GM23338 (cell line): ENCODE measurements at regions not wholly inside any gene's neighbourhood (a gene's known extent, or its start where the extent isn't known, plus 50 kb on each side); places are given as distances from the start of the nearest gene placed in this dataset.
"Not testable (repeated sequence)": the region's sequence is repeated elsewhere in the genome, so short reads cannot be mapped to it uniquely, and the experiment has no call there.

Experiments used
- CTCF ChIP-seq, 2 experiments: fragments of 200-600 bp in 1 of 2; sonication (generic) in 1 of 2; conservative IDR thresholded peaks; 2 replicates each; pipeline versions ENCODE4 v1.5.1 to v1.6.1; 2016 to 2017; ENCODE audit warnings: antibody characterized with exemption in 2 of 2, low read depth in 2 of 2, mild to moderate bottlenecking in 2 of 2, moderate library complexity in 1 of 2
- EZH2 ChIP-seq: fragments of 200-600 bp; sonication (generic); IDR thresholded peaks from one replicate; pipeline ENCODE4 v1.8.0; 2017; ENCODE audit warnings: antibody characterized with exemption, mild to moderate bottlenecking, low read depth; ENCODE audit not compliant: unreplicated experiment
- POLR2AphosphoS5 ChIP-seq: IDR thresholded peaks from 2 replicates; pipeline ENCODE4 v1.6.1; 2016; ENCODE audit warnings: antibody characterized with exemption, low read depth
- REST ChIP-seq: IDR thresholded peaks from one replicate; pipeline ENCODE4 v1.6.1; 2018; ENCODE audit warnings: antibody characterized with exemption; ENCODE audit not compliant: unreplicated experiment

GRCh38 chr7:76148947-76149346 is 52.7 kb upstream of the SRRM3 start:
- not testable (repeated sequence) for TF ChIP-seq EZH2; CTCF (conservative IDR thresholded peaks at IDR 0.05; ENCODE audit: low read depth in 2 of 2); REST; POLR2AphosphoS5
